ENCODE measurements at regions not wholly inside any gene's neighbourhood (a gene's known extent, or its start where the extent isn't known, plus 50 kb on each side); places are given as distances from the start of the nearest gene placed in this dataset.

- TF ChIP-seq, protein P1, sequence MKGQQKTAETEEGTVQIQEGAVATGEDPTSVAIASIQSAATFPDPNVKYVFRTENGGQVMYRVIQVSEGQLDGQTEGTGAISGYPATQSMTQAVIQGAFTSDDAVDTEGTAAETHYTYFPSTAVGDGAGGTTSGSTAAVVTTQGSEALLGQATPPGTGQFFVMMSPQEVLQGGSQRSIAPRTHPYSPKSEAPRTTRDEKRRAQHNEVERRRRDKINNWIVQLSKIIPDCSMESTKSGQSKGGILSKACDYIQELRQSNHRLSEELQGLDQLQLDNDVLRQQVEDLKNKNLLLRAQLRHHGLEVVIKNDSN (IDR thresholded peaks at IDR 0.05) = no peak
Observed at GRCh38 chr2:47964277-47964676, 58.0 kb upstream of the FBXO11 start.

- TF ChIP-seq EP300 (IDR thresholded peaks at IDR 0.05; ENCODE audit: borderline replicate concordance) (no peak), CREB1 (IDR thresholded peaks at IDR 0.05; ENCODE audit: low read depth) (no peak), TCF12 (IDR thresholded peaks at IDR 0.05; ENCODE audit: low read depth) (no peak), TEAD4 (IDR thresholded peaks at IDR 0.05) (no peak), FOXM1 (IDR thresholded peaks at IDR 0.05; ENCODE audit: borderline replicate concordance, low read depth) (no peak), EGR1 (IDR thresholded peaks at IDR 0.05) (no peak), CEBPB (IDR thresholded peaks at IDR 0.05) (no peak), ZBTB7A (IDR thresholded peaks at IDR 0.05; ENCODE audit: low read depth) (no peak)
- TF ChIP-seq, protein P1 (IDR thresholded peaks at IDR 0.05) = no peak
Observed at GRCh38 chr2:47964722-47965434, 58.6 kb upstream of the FBXO11 start.

DNA sequence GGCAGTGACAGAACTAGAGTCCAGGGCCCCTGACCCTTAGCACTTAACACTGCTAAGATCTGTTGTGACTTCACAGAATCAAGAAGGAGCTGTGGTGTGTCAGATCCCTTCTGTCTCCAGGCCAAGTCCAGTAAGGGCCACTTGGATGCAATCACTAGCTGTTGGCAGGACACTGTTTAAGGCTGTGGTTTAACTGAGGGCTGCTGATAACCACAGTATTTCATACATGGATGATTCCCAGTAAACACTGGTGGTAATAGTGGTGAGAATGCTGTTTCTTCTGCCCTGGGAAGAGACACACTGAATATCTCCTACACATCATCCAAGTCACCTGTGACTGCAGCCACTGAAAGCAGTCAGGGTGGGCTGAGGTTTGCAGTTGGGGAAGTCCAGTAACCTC, 77.7 kb upstream of the FBXO11 start:
- no peak for TF ChIP-seq CREB1 (IDR thresholded peaks at IDR 0.05; ENCODE audit: low read depth)
- TF ChIP-seq, protein P1 (IDR thresholded peaks at IDR 0.05) = no peak
- TF ChIP-seq FOXM1 (IDR thresholded peaks at IDR 0.05; ENCODE audit: borderline replicate concordance, low read depth) = no peak
- TF ChIP-seq RAD21 (IDR thresholded peaks at IDR 0.05; ENCODE audit: low read depth) = no peak
- no peak for TF ChIP-seq REST (IDR thresholded peaks at IDR 0.05; ENCODE audit: low read depth)
- TF ChIP-seq CEBPB (IDR thresholded peaks at IDR 0.05) = no peak
- no peak for TF ChIP-seq TEAD4 (IDR thresholded peaks at IDR 0.05)
- TF ChIP-seq TAF1 (IDR thresholded peaks at IDR 0.05; ENCODE audit: low read depth) = no peak
- no peak for TF ChIP-seq TCF12 (IDR thresholded peaks at IDR 0.05; ENCODE audit: low read depth)
- TF ChIP-seq, protein P2, sequence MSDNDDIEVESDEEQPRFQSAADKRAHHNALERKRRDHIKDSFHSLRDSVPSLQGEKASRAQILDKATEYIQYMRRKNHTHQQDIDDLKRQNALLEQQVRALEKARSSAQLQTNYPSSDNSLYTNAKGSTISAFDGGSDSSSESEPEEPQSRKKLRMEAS (IDR thresholded peaks at IDR 0.05) = no peak
- no peak for TF ChIP-seq EGR1 (IDR thresholded peaks at IDR 0.05)

GRCh38 chr2:47990503-47990902, 84.2 kb upstream of the FBXO11 start:
- TF ChIP-seq EGR1 (IDR thresholded peaks at IDR 0.05) (no peak), CEBPB (IDR thresholded peaks at IDR 0.05) (no peak), EP300 (IDR thresholded peaks at IDR 0.05; ENCODE audit: borderline replicate concordance) (no peak), TAF1 (IDR thresholded peaks at IDR 0.05; ENCODE audit: low read depth) (no peak), TEAD4 (IDR thresholded peaks at IDR 0.05) (no peak), FOXM1 (IDR thresholded peaks at IDR 0.05; ENCODE audit: borderline replicate concordance, low read depth) (no peak), REST (IDR thresholded peaks at IDR 0.05; ENCODE audit: low read depth) (no peak)
- TF ChIP-seq, protein P1 (IDR thresholded peaks at IDR 0.05) = no peak

- TF ChIP-seq REST (IDR thresholded peaks at IDR 0.05; ENCODE audit: low read depth) (no peak), RAD21 (IDR thresholded peaks at IDR 0.05; ENCODE audit: low read depth) (no peak), EGR1 (IDR thresholded peaks at IDR 0.05) (no peak), TCF12 (IDR thresholded peaks at IDR 0.05; ENCODE audit: low read depth) (no peak)
- TF ChIP-seq, protein P2 (IDR thresholded peaks at IDR 0.05) = no peak
- TF ChIP-seq, protein P1 (IDR thresholded peaks at IDR 0.05) = no peak
Observed at GRCh38 chr2:47992671-47993070, 86.4 kb upstream of the FBXO11 start.
